HepG2 (cell line): ENCODE measurements at regions not wholly inside any gene's neighbourhood (a gene's known extent, or its start where the extent isn't known, plus 50 kb on each side); places are given as distances from the start of the nearest gene placed in this dataset.

ENCODE experiments used
- ATAC-seq: fragments of 200-7000 bp; cut with Tn5 transposase; 3 replicates; pipeline ENCODE4 v1.9.1; 2020; ENCODE audit warnings: mild to moderate bottlenecking, moderate library complexity
- BruUV-seq: library from RNA; stranded (reverse); fragments of 400-500 nt; replicated peaks from 2 replicates; lab custom pipeline; 2021; lab: Mats Ljungman, UMichigan
- CTCF ChIA-PET: fragments of 300-600 bp; formaldehyde crosslinking; extraction: SDS; loops from one replicate; lab custom pipeline; 2021; ENCODE audit warnings: low total read pairs, inconsistent platforms, low intra/inter-chr PET ratio; lab: Yijun Ruan, JAX
- POLR2A ChIA-PET: fragments of 350-600 bp; sonication (Branson Sonifier 250); formaldehyde crosslinking; loops from one replicate; lab custom pipeline; 2020; ENCODE audit warnings: antibody characterized with exemption, inconsistent platforms; lab: Yijun Ruan, JAX
- DNase-seq: peaks from one replicate; pipeline ENCODE4 v3.0.0-alpha.2; 2015; ENCODE audit warnings: low spot score
- FAIRE-seq: peaks from 3 replicates; lab custom pipeline; 2011; peaks lifted over from hg19 to GRCh38; lab: Jason Lieb, UNC
- H2AFZ ChIP-seq: one replicate; pipeline ENCODE4 v1.6.1; 2011; ENCODE audit warnings: low read length, inconsistent platforms
- H3K27ac ChIP-seq: fragments of 300-600 bp; 3 replicates; pipeline ENCODE4 v1.8.0; 2011; ENCODE audit warnings: mixed run types, mild to moderate bottlenecking, mixed read lengths, low read length, inconsistent platforms; ENCODE audit not compliant: insufficient read depth; ENCODE audit errors: extremely low read length
- H3K27me3 ChIP-seq, 2 experiments: fragments of 200-600 bp in 1 of 2; 2 replicates in 1 of 2; 3 replicates in 1 of 2; pipeline versions ENCODE4 v1.6.0 to v1.8.0; 2011; ENCODE audit warnings: low read length in 2 of 2, mild to moderate bottlenecking in 2 of 2, moderate library complexity in 2 of 2, inconsistent platforms in 1 of 2; ENCODE audit not compliant: insufficient read depth in 2 of 2, control insufficient read depth in 1 of 2
- H3K36me3 ChIP-seq, 2 experiments: fragments of 200-600 bp in 1 of 2; replicated peaks in 1 of 2; 2 replicates in 1 of 2; 3 replicates in 1 of 2; pipeline versions ENCODE4 v1.5.1 to v1.8.0; 2011; ENCODE audit warnings: low read length in 2 of 2, inconsistent platforms in 1 of 2; ENCODE audit not compliant: insufficient read depth in 2 of 2, control insufficient read depth in 1 of 2
- H3K4me1 ChIP-seq: 2 replicates; pipeline ENCODE4 v1.5.1; 2012; ENCODE audit warnings: low read length, inconsistent platforms; ENCODE audit not compliant: insufficient read depth
- H3K4me2 ChIP-seq: 2 replicates; pipeline ENCODE4 v1.6.0; 2011; ENCODE audit warnings: low read depth, low read length, inconsistent platforms
- H3K4me3 ChIP-seq, 3 experiments: fragments of 200-600 bp in 1 of 3; sonication (generic), shearing (Covaris generic) in 1 of 3; replicated peaks in 1 of 3; 2 replicates each; pipeline ENCODE4 v1.5.1; 2011 to 2016; ENCODE audit warnings: low read length in 3 of 3, inconsistent platforms in 2 of 3, low read depth in 2 of 3, mild to moderate bottlenecking in 2 of 3, control low read depth in 1 of 3, mixed read lengths in 1 of 3; ENCODE audit not compliant: insufficient read depth in 1 of 3
- H3K79me2 ChIP-seq: one replicate; pipeline ENCODE4 v1.6.1; 2011; ENCODE audit warnings: low read length, inconsistent platforms; ENCODE audit not compliant: insufficient read depth
- H3K9ac ChIP-seq: 2 replicates; pipeline ENCODE4 v1.6.0; 2011; ENCODE audit warnings: mild to moderate bottlenecking, low read depth, low read length, inconsistent platforms; ENCODE audit not compliant: insufficient read depth
- H3K9me3 ChIP-seq: 2 replicates; pipeline ENCODE4 v1.5.1; 2012; ENCODE audit warnings: mild to moderate bottlenecking, low read length
- H4K20me1 ChIP-seq: 2 replicates; pipeline ENCODE4 v1.6.0; 2011; ENCODE audit warnings: inconsistent platforms, mild to moderate bottlenecking, low read length, moderate library complexity; ENCODE audit not compliant: insufficient read depth
- ARID4A ChIP-seq: sonication (generic); formaldehyde crosslinking; IDR thresholded peaks from 2 replicates; pipeline ENCODE4 v1.5.0; 2020; ENCODE audit warnings: mild to moderate bottlenecking, missing genetic modification reagents, borderline replicate concordance
- ARNT2 ChIP-seq: sonication (generic); formaldehyde crosslinking; IDR thresholded peaks from 2 replicates; pipeline ENCODE4 v1.8.0; 2022; ENCODE audit warnings: mild to moderate bottlenecking, low read depth, missing genetic modification reagents, moderate library complexity
- ATF5 ChIP-seq: sonication (generic); formaldehyde crosslinking; IDR thresholded peaks from 2 replicates; pipeline ENCODE4 v1.4.0; 2020; ENCODE audit warnings: mild to moderate bottlenecking, low read depth, missing genetic modification reagents
- ATM ChIP-seq: fragments of 450-650 bp; IDR thresholded peaks from 2 replicates; pipeline ENCODE4 v1.7.1; 2017; ENCODE audit warnings: mild to moderate bottlenecking, borderline replicate concordance
- EEA1 ChIP-seq: sonication (generic); formaldehyde crosslinking; IDR thresholded peaks from 2 replicates; pipeline ENCODE4 v1.5.1; 2020; ENCODE audit warnings: mild to moderate bottlenecking, missing genetic modification reagents, borderline replicate concordance
- FIP1L1 ChIP-seq: fragments of 200-400 bp; formaldehyde crosslinking; IDR thresholded peaks from 2 replicates; pipeline ENCODE4 v1.6.1; 2018; ENCODE audit warnings: low read depth, mild to moderate bottlenecking, low read length, moderate library complexity, borderline replicate concordance; ENCODE audit not compliant: insufficient read depth
- IRF1 ChIP-seq: sonication (generic); formaldehyde crosslinking; IDR thresholded peaks from 2 replicates; pipeline ENCODE4 v1.4.0; 2020; ENCODE audit warnings: low read depth, mild to moderate bottlenecking, missing genetic modification reagents
- IRF2 ChIP-seq: IDR thresholded peaks from 2 replicates; pipeline ENCODE4 v1.6.1; 2018; ENCODE audit warnings: missing genetic modification reagents, missing compliant biosample characterization
- LCORL ChIP-seq, 2 experiments: fragments of 450-650 bp in 1 of 2; sonication (generic) in 1 of 2; formaldehyde crosslinking in 1 of 2; IDR thresholded peaks; 2 replicates each; pipeline versions ENCODE4 v1.5.0 to v1.6.1; 2017 to 2020; ENCODE audit warnings: antibody characterized with exemption in 1 of 2, missing genetic modification reagents in 1 of 2
- MTA3 ChIP-seq: sonication (generic); formaldehyde crosslinking; IDR thresholded peaks from 2 replicates; pipeline ENCODE4 v1.4.0; 2020; ENCODE audit warnings: missing genetic modification reagents
- PPARG ChIP-seq: conservative IDR thresholded peaks from 2 replicates; pipeline ENCODE4 v1.6.1; 2016; ENCODE audit warnings: missing biosample characterization, missing genetic modification reagents
- SALL1 ChIP-seq: sonication (generic); formaldehyde crosslinking; IDR thresholded peaks from 2 replicates; pipeline ENCODE4 v1.8.0; 2022; ENCODE audit warnings: mild to moderate bottlenecking, missing genetic modification reagents
- SSRP1 ChIP-seq: IDR thresholded peaks from 2 replicates; pipeline ENCODE4 v1.6.1; 2016; ENCODE audit warnings: control low read depth
- TFAP4 ChIP-seq: sonication (generic); IDR thresholded peaks from 2 replicates; pipeline ENCODE4 v1.6.1; 2016; ENCODE audit warnings: low read depth, borderline replicate concordance
- ZFP36L1 ChIP-seq: sonication (generic); formaldehyde crosslinking; IDR thresholded peaks from 2 replicates; pipeline ENCODE4 v1.8.0; 2022; ENCODE audit warnings: mild to moderate bottlenecking, missing genetic modification reagents, moderate library complexity
- ZNF512 ChIP-seq: sonication (generic); formaldehyde crosslinking; IDR thresholded peaks from 2 replicates; pipeline ENCODE4 v1.4.0; 2020; ENCODE audit warnings: mild to moderate bottlenecking, missing genetic modification reagents
- WGBS: methylation state at CpG from one replicate; pipeline ENCODE4 v1.1.6; 2017; ENCODE audit warnings: low lambda C conversion rate; 5-methylcytosine and 5-hydroxymethylcytosine counted together
- in situ Hi-C: cut with HindIII; loops from 2 replicates; pipeline ENCODE4 v1.10.0; 2017; ENCODE audit warnings: low pct_unique_long_range_greater_than_20kb; ENCODE audit not compliant: extremely low pct_ligation_motif_present
- intact Hi-C: fragments of 100-400 bp; cut with micrococcal nuclease; formaldehyde crosslinking; loops from one replicate; pipeline ENCODE4 v1.10.0; 2022; ENCODE audit not compliant: unreplicated experiment

GRCh38 chr4:17385403-17385802 is 126.5 kb downstream of the QDPR start:
- intact Hi-C loops = no loop called here
- H3K79me2 ChIP-seq = no peaks in the 10 kb centered on the region
- no TSS peak for BruUV-seq
- ATAC-seq (no peak), DNase-seq (no peak), FAIRE-seq (no peak)
- no peaks in the 10 kb centered on the region for H3K9me3 ChIP-seq
- ChIA-PET POLR2A (no interaction called here), CTCF (no interaction called here)
- no peaks in the 10 kb centered on the region for H3K36me3 ChIP-seq
- no peak overlapping the region for H3K27ac ChIP-seq
- no peak overlapping the region for H2AFZ ChIP-seq
- H3K9ac ChIP-seq = no peak overlapping the region
- in situ Hi-C loops = no loop called here
- no peaks in the 10 kb centered on the region for H4K20me1 ChIP-seq
- peaks cover 0 to 3% of the 10 kb centered on the region in 2 experiments; a peak in 1 of 5 replicates for H3K27me3 ChIP-seq
- no peaks in the 10 kb centered on the region for H3K4me1 ChIP-seq
- H3K4me2 ChIP-seq = peak overlapping the region; percentile 49; the same call in 1 of the 2 replicates
- 0% methylated on average over 2 of the region's 2 CpGs for WGBS
- no peak overlapping the region; a peak in 1 of 6 replicates for H3K4me3 ChIP-seq
- TF ChIP-seq EEA1 (CRISPR knock-in tag) (no peak), ARID4A (CRISPR knock-in tag) (no peak), SSRP1 (CRISPR knock-in tag) (no peak), FIP1L1 (no peak), MTA3 (CRISPR knock-in tag) (no peak), ZFP36L1 (CRISPR knock-in tag) (no peak), SALL1 (no peak), IRF1 (peak; percentile 89; the same call in 1 of the 2 replicates), PPARG (CRISPR knock-in tag) (no peak), LCORL (IDR thresholded peaks at IDR 0.05) (no peak), LCORL (CRISPR knock-in tag; IDR thresholded peaks at IDR 0.05) (no peak), ARNT2 (CRISPR knock-in tag) (no peak), IRF2 (CRISPR knock-in tag) (peak; percentile 99), ATF5 (CRISPR knock-in tag) (no peak), ZNF512 (CRISPR knock-in tag) (no peak), ATM (no peak), TFAP4 (no peak)
